Right lobe of liver (tissue), 6 donors: ENCODE measurements at regions not wholly inside any gene's neighbourhood (a gene's known extent, or its start where the extent isn't known, plus 50 kb on each side); places are given as distances from the start of the nearest gene placed in this dataset.

Experiments used
- ATAC-seq, 4 donors: fragments of 200-7000 bp; cut with Tn5 transposase; one replicate each; pipeline ENCODE4 v1.9.1; 2020; ENCODE audit warnings: mild to moderate bottlenecking in 4 of 4, moderate library complexity in 4 of 4
- DNase-seq, 3 donors: peaks; one replicate each; pipeline ENCODE4 v3.0.0-alpha.2; 2020
- H3K27ac ChIP-seq, 3 donors: fragments of 200-600 bp; one replicate each; pipeline ENCODE4 v1.8.0; 2022
- H3K27me3 ChIP-seq, 2 donors: fragments of 200-600 bp; one replicate each; pipeline ENCODE4 v1.8.0; 2022
- H3K36me3 ChIP-seq, 4 donors: fragments of 200-600 bp; sonication (generic) in 1 of 4; one replicate each; pipeline versions ENCODE4 v1.5.1 to v1.8.0; 2017 to 2022; ENCODE audit warnings: control low read depth in 1 of 4
- H3K4me1 ChIP-seq, 4 donors: fragments of 200-600 bp; sonication (generic) in 1 of 4; one replicate each; pipeline versions ENCODE4 v1.5.1 to v1.8.0; 2017 to 2022; ENCODE audit warnings: control low read depth in 1 of 4
- H3K4me3 ChIP-seq, 3 donors: fragments of 200-600 bp; one replicate each; pipeline ENCODE4 v1.8.0; 2022
- H3K9me3 ChIP-seq, 4 donors: fragments of 200-600 bp; sonication (generic) in 1 of 4; one replicate each; pipeline versions ENCODE4 v1.5.1 to v1.8.0; 2017 to 2022; ENCODE audit warnings: control low read depth in 1 of 4
- CTCF ChIP-seq, 4 donors: fragments of 200-600 bp in 3 of 4; fragments of 450-650 bp in 1 of 4; IDR thresholded peaks; one replicate each; pipeline versions ENCODE4 v1.5.1 to v1.8.0; 2016 to 2022; ENCODE audit warnings: antibody characterized with exemption in 4 of 4, mild to moderate bottlenecking in 2 of 4
- POLR2A ChIP-seq: fragments of 450-650 bp; IDR thresholded peaks from one replicate; pipeline ENCODE4 v1.6.1; 2017; ENCODE audit warnings: antibody characterized with exemption, mild to moderate bottlenecking
- WGBS: methylation state at CpG from one replicate; pipeline ENCODE4 v1.1.6; 2018; ENCODE audit warnings: low coverage, low lambda C conversion rate; ENCODE audit not compliant: insufficient coverage; ENCODE audit errors: missing lambda C conversion rate; 5-methylcytosine and 5-hydroxymethylcytosine counted together
- intact Hi-C, 2 donors: fragments of 100-400 bp; cut with DNase I; formaldehyde crosslinking; loops; one replicate each; pipeline versions ENCODE4 v1.11.2 to v1.14.1; 2022
- donor health status: DM: no; HTN: yes; CAD: no.
- donor health status: DM: no; HTN: no; CAD: no.
- donor health status: DM: no; HTN: no; CAD: no.
- donor health status: DM: no; HTN: yes; CAD: no.
- donor health status: DM: no; HTN: yes; CAD: no.

DNA sequence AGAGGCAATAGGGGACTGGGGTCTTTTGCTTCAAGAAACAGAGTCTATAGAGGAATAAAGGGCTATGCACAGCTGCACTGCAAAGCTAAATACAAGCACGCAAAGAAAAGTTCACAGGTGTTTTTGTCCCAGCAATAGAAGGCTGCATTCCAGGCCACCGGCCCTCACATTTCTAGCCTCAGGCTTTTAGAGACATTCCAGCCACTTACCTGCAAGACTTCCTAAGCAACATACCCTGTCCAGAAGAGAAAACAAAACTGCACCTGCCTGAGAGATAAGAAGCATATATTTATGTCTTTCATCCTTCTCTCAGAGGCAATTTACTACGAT, 220.5 kb downstream of the OPA1 start:
- no peak for ATAC-seq
- Histone ChIP-seq H3K4me3 (no peak overlapping the region), H3K9me3 (no peaks in the 10 kb centered on the region), H3K27me3 (no peaks in the 10 kb centered on the region), H3K36me3 (no peaks in the 10 kb centered on the region), H3K4me1 (peaks cover 0 to 3% (median 0%) of the 10 kb centered on the region in 4 donors), H3K27ac (no peak overlapping the region)
- intact Hi-C loops = no loop called here
- no peak for DNase-seq
- no peak for TF ChIP-seq POLR2A
- TF ChIP-seq CTCF (IDR thresholded peaks at IDR 0.05) = no peak
- WGBS = 84% methylated on average over 3 of the region's 3 CpGs

DNA sequence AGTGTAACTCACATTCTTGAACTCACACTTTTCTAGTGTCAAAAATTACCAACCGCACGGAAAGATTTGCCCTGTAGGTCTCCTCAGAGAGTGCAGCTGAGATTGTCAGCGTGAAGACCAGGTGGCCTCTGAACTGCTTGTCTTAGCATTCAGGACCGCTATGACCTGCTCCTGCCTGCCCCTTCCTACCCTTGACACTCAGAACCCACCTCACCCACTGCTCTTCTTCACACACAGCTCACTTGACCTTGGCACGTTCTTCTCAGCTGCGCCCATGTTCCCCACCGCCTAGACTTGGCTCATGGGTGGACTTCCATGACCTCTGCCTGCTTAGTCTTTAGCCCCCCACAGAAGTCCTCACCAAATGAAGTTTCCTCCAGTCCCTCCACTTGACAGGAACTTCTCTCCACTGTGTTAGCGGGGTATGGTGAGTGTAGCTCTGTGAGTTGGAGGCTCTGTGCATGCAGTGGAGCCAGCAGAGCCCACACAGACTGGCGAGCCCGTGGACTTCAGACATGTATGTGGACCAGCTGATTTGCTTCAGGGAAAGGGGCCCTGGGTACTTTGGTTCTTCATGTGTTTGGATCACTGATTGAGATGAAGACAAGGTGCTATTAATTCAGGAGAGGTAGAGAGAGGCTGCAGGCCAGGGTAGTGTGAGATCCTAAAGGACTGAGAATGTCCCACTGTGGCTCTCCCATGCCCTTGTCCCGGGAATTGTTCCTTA, 221.3 kb downstream of the OPA1 start:
- DNase-seq (no peak), ATAC-seq (no peak)
- 86% methylated on average over 7 of the region's 11 CpGs for whole genome bisulfite sequencing
- Histone ChIP-seq H3K27ac (no peak overlapping the region), H3K9me3 (no peaks in the 10 kb centered on the region), H3K36me3 (no peaks in the 10 kb centered on the region), H3K4me1 (peaks cover 0 to 3% (median 0%) of the 10 kb centered on the region in 4 donors), H3K4me3 (no peak overlapping the region), H3K27me3 (no peaks in the 10 kb centered on the region)
- TF ChIP-seq CTCF (IDR thresholded peaks at IDR 0.05) (no peak), POLR2A (no peak)
- intact Hi-C loops = no loop called here

DNA sequence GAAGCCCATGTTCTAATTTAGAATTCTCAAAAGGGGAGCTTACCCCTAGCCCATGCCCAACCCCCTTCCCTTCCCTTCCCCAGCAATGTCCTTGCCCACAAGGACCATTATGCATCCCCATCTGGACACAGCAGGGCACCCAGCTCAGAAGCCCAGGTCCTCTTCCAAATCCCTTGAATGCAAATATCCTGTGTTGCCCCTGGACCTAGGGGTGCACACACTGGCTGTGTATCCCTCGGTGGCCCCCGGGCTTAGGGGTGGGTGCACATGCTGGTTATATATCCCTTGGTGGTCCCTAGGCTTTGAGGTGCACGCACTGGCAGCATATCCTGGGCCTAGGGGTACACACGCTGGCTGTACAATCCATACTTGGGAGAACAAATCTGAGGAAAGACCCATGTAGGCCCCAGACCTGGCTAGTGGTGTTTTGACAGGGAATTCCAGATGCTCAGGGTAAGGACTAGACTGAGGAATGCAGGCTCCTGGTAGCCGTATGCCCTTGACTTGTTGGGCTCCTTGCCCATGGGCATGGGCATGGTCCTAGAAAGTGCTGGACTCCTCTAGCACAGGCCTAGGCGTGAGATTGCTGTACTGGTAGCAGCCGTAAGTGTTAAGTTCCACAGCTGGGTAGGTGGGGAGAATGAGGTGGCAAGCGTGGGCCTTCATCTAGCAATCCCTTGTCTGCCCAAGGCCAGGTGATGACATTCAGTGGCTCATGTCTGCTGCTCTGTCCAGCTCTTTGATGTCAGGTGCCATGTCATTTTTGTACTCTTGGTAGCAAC, 222.4 kb downstream of the OPA1 start:
- no peak overlapping the region for H3K27ac ChIP-seq

GRCh38 chr3:193816028-193816395, 223.0 kb downstream of the OPA1 start:
- Histone ChIP-seq H3K9me3 (no peaks in the 10 kb centered on the region), H3K36me3 (no peaks in the 10 kb centered on the region), H3K4me1 (peaks cover 0 to 3% (median 0%) of the 10 kb centered on the region in 4 donors), H3K27me3 (no peaks in the 10 kb centered on the region), H3K27ac (no peak overlapping the region), H3K4me3 (no peak overlapping the region)
- WGBS = 94% methylated on average over 9 of the region's 10 CpGs
- ATAC-seq (no peak), DNase-seq (no peak)
- intact Hi-C loops = no loop called here
- TF ChIP-seq CTCF (IDR thresholded peaks at IDR 0.05) (no peak), POLR2A (no peak)

More for the DNA sequence above, 222.4 kb downstream of the OPA1 start:
- H3K4me1 ChIP-seq = peaks cover 0 to 3% (median 0%) of the 10 kb centered on the region in 4 donors
- no peak overlapping the region for H3K4me3 ChIP-seq
- 61% methylated on average over 3 of the region's 8 CpGs for WGBS
- no peaks in the 10 kb centered on the region for H3K9me3 ChIP-seq
- H3K36me3 ChIP-seq = no peaks in the 10 kb centered on the region
- intact Hi-C loops = no loop called here
- no peaks in the 10 kb centered on the region for H3K27me3 ChIP-seq
- TF ChIP-seq CTCF (IDR thresholded peaks at IDR 0.05) = no peak
- TF ChIP-seq POLR2A = no peak
- no peak for DNase-seq
- ATAC-seq = no peak
